CD8-positive, alpha-beta memory T cell (primary cell): ENCODE measurements at regions not wholly inside any gene's neighbourhood (a gene's known extent, or its start where the extent isn't known, plus 50 kb on each side); places are given as distances from the start of the nearest gene placed in this dataset.
"Not testable (repeated sequence)": the region's sequence is repeated elsewhere in the genome, so short reads cannot be mapped to it uniquely, and the experiment has no call there.

ENCODE experiments used
- CTCF ChIA-PET: fragments of 350-600 bp; sonication (Branson Sonifier 250); formaldehyde crosslinking; loops from one replicate; lab custom pipeline; 2021; ENCODE audit warnings: antibody characterized with exemption; lab: Charles Lee
- POLR2A ChIA-PET: fragments of 350-600 bp; sonication (Branson Sonifier 250); formaldehyde crosslinking; loops from one replicate; lab custom pipeline; 2021; ENCODE audit warnings: antibody characterized with exemption; lab: Charles Lee
- DNase-seq, 5 donors: peaks; one replicate each; pipeline versions ENCODE4 v3.0.0 to v3.0.0-alpha.2; 2020 to 2022; ENCODE audit warnings: mixed read lengths in 1 of 5
- H3K27ac ChIP-seq: one replicate; pipeline ENCODE4 v1.7.0; 2013; ENCODE audit warnings: low read depth, mild to moderate bottlenecking, low read length, moderate library complexity
- H3K27me3 ChIP-seq: 2 replicates; pipeline ENCODE4 v1.7.0; 2013; ENCODE audit warnings: low read length, mild to moderate bottlenecking; ENCODE audit not compliant: insufficient read depth, poor library complexity, severe bottlenecking
- H3K36me3 ChIP-seq: 2 replicates; pipeline ENCODE4 v1.7.0; 2013; ENCODE audit warnings: mild to moderate bottlenecking, low read length, moderate library complexity; ENCODE audit not compliant: insufficient read depth
- H3K4me1 ChIP-seq: 2 replicates; pipeline ENCODE4 v1.7.0; 2013; ENCODE audit warnings: mild to moderate bottlenecking, low read length, moderate library complexity; ENCODE audit not compliant: insufficient read depth
- H3K4me3 ChIP-seq: 2 replicates; pipeline ENCODE4 v1.7.0; 2013; ENCODE audit warnings: mild to moderate bottlenecking, low read length
- H3K9me3 ChIP-seq: 2 replicates; pipeline ENCODE4 v1.7.0; 2013; ENCODE audit warnings: mild to moderate bottlenecking, low read length
- H3K27ac Mint-ChIP-seq, 8 donors: one replicate each; pipeline ENCODE4 v1.8.0; 2020 to 2021; ENCODE audit warnings: mixed read lengths in 8 of 8, mild to moderate bottlenecking in 6 of 8, inconsistent platforms in 3 of 8, moderate library complexity in 3 of 8
- H3K27me3 Mint-ChIP-seq, 2 donors: one replicate each; pipeline ENCODE4 v1.8.0; 2020 to 2021; ENCODE audit warnings: mixed read lengths in 2 of 2, mild to moderate bottlenecking in 1 of 2, moderate library complexity in 1 of 2
- H3K36me3 Mint-ChIP-seq, 3 donors: one replicate each; pipeline ENCODE4 v1.8.0; 2020 to 2021; ENCODE audit warnings: mixed read lengths in 3 of 3, inconsistent platforms in 1 of 3, mild to moderate bottlenecking in 1 of 3
- H3K4me1 Mint-ChIP-seq, 3 donors: one replicate each; pipeline ENCODE4 v1.8.0; 2020 to 2021; ENCODE audit warnings: mixed read lengths in 3 of 3, inconsistent platforms in 1 of 3, mild to moderate bottlenecking in 1 of 3
- H3K4me3 Mint-ChIP-seq, 7 donors: one replicate each; pipeline ENCODE4 v1.8.0; 2020 to 2021; ENCODE audit warnings: mixed read lengths in 7 of 7, mild to moderate bottlenecking in 6 of 7, moderate library complexity in 4 of 7, inconsistent platforms in 2 of 7
- H3K9me3 Mint-ChIP-seq, 5 donors: one replicate each; pipeline ENCODE4 v1.8.0; 2020 to 2022; ENCODE audit warnings: mixed read lengths in 5 of 5, mild to moderate bottlenecking in 3 of 5, moderate library complexity in 2 of 5, inconsistent platforms in 1 of 5

- Histone ChIP-seq H3K9me3 (no peaks in the 10 kb centered on the region), H3K36me3 (no peaks in the 10 kb centered on the region), H3K27me3 (no peaks in the 10 kb centered on the region), H3K4me3 (no peak overlapping the region), H3K27ac (no peak overlapping the region), H3K4me1 (no peaks in the 10 kb centered on the region)
- POLR2A ChIA-PET, result no interaction called here
- CTCF ChIA-PET, result no interaction called here
- no peak for DNase-seq
- peaks cover 0 to under 1% (median 0%) of the 10 kb centered on the region in 5 donors for H3K9me3 Mint-ChIP-seq
- no peaks in the 10 kb centered on the region for H3K4me1 Mint-ChIP-seq
- H3K4me3 Mint-ChIP-seq, result no peak overlapping the region
- H3K27me3 Mint-ChIP-seq, result peaks cover 4 to 9% of the 10 kb centered on the region in 2 donors
- H3K36me3 Mint-ChIP-seq, result no peaks in the 10 kb centered on the region
- H3K27ac Mint-ChIP-seq, result no peak overlapping the region
Measured at GRCh38 chr12:127038152-127038551, 1228.8 kb upstream of the TMEM132C start.

- H3K36me3 ChIP-seq, result no peaks in the 10 kb centered on the region
- no peaks in the 10 kb centered on the region for H3K9me3 ChIP-seq
- CTCF ChIA-PET, result no interaction called here
- no peaks in the 10 kb centered on the region for H3K36me3 Mint-ChIP-seq
- POLR2A ChIA-PET, result no interaction called here
- H3K4me3 ChIP-seq, result no peak overlapping the region
- no peaks in the 10 kb centered on the region for H3K27me3 ChIP-seq
- no peak for DNase-seq
- H3K27ac Mint-ChIP-seq, result no peak overlapping the region
- H3K4me3 Mint-ChIP-seq, result no peak overlapping the region
- H3K27me3 Mint-ChIP-seq, result peaks cover 5 to 9% of the 10 kb centered on the region in 2 donors
- H3K27ac ChIP-seq, result no peak overlapping the region
- peaks cover 0 to 1% (median 0%) of the 10 kb centered on the region in 5 donors for H3K9me3 Mint-ChIP-seq
- H3K4me1 ChIP-seq, result no peaks in the 10 kb centered on the region
- H3K4me1 Mint-ChIP-seq, result no peaks in the 10 kb centered on the region
Measured at GRCh38 chr12:127038761-127039160, 1228.2 kb upstream of the TMEM132C start.

GRCh38 chr12:127041985-127042625 lies 1224.9 kb upstream of the TMEM132C start:
- Mint-ChIP-seq H3K9me3 (peaks cover 0 to 1% (median 0%) of the 10 kb centered on the region in 5 donors), H3K4me3 (no peak overlapping the region), H3K36me3 (no peaks in the 10 kb centered on the region), H3K27me3 (peaks cover 5 to 15% of the 10 kb centered on the region in 2 donors), H3K27ac (no peak overlapping the region), H3K4me1 (peaks cover 0 to 3% (median 0%) of the 10 kb centered on the region in 3 donors)
- no peaks in the 10 kb centered on the region for H3K36me3 ChIP-seq
- no peaks in the 10 kb centered on the region for H3K27me3 ChIP-seq
- H3K4me3 ChIP-seq, result no peak overlapping the region
- POLR2A ChIA-PET, result no interaction called here
- H3K27ac ChIP-seq, result no peak overlapping the region
- H3K9me3 ChIP-seq, result no peaks in the 10 kb centered on the region
- CTCF ChIA-PET, result no interaction called here
- H3K4me1 ChIP-seq, result no peaks in the 10 kb centered on the region
- DNase-seq, result no peak

GRCh38 chr12:127043731-127044130 lies 1223.2 kb upstream of the TMEM132C start:
- Histone ChIP-seq H3K27ac (no peak overlapping the region), H3K4me3 (no peak overlapping the region), H3K27me3 (no peaks in the 10 kb centered on the region), H3K9me3 (no peaks in the 10 kb centered on the region), H3K36me3 (no peaks in the 10 kb centered on the region), H3K4me1 (no peaks in the 10 kb centered on the region)
- peaks cover 5 to 18% of the 10 kb centered on the region in 2 donors for H3K27me3 Mint-ChIP-seq
- no peak overlapping the region for H3K4me3 Mint-ChIP-seq
- DNase-seq, result no peak
- no peak overlapping the region for H3K27ac Mint-ChIP-seq
- ChIA-PET POLR2A (no interaction called here), CTCF (no interaction called here)
- no peaks in the 10 kb centered on the region for H3K36me3 Mint-ChIP-seq
- peaks cover 0 to 1% (median 0%) of the 10 kb centered on the region in 5 donors for H3K9me3 Mint-ChIP-seq
- H3K4me1 Mint-ChIP-seq, result peaks cover 0 to 3% (median 0%) of the 10 kb centered on the region in 3 donors

GRCh38 chr12:127044836-127045235 lies 1222.1 kb upstream of the TMEM132C start:
- H3K27me3 ChIP-seq, result no peaks in the 10 kb centered on the region
- Mint-ChIP-seq H3K4me3 (no peak overlapping the region), H3K4me1 (peaks cover 0 to 3% (median 0%) of the 10 kb centered on the region in 3 donors), H3K27ac (no peak overlapping the region), H3K36me3 (no peaks in the 10 kb centered on the region), H3K27me3 (peaks cover 8 to 18% of the 10 kb centered on the region in 2 donors), H3K9me3 (peaks cover 0 to 3% (median 0%) of the 10 kb centered on the region in 5 donors)
- DNase-seq, result no peak
- H3K9me3 ChIP-seq, result no peaks in the 10 kb centered on the region
- ChIA-PET CTCF (no interaction called here), POLR2A (no interaction called here)
- no peaks in the 10 kb centered on the region for H3K4me1 ChIP-seq
- no peak overlapping the region for H3K27ac ChIP-seq
- H3K36me3 ChIP-seq, result no peaks in the 10 kb centered on the region
- no peak overlapping the region for H3K4me3 ChIP-seq

- H3K27me3 ChIP-seq, result no peaks in the 10 kb centered on the region
- no peaks in the 10 kb centered on the region for H3K36me3 ChIP-seq
- H3K27ac Mint-ChIP-seq, result no peak overlapping the region
- no peak for DNase-seq
- no peaks in the 10 kb centered on the region for H3K9me3 ChIP-seq
- CTCF ChIA-PET, result no interaction called here
- peaks cover 0 to 3% (median 0%) of the 10 kb centered on the region in 3 donors for H3K4me1 Mint-ChIP-seq
- H3K4me3 Mint-ChIP-seq, result no peak overlapping the region
- H3K27ac ChIP-seq, result no peak overlapping the region
- POLR2A ChIA-PET, result no interaction called here
- H3K36me3 Mint-ChIP-seq, result no peaks in the 10 kb centered on the region
- peaks cover 0 to 3% (median 0%) of the 10 kb centered on the region in 5 donors for H3K9me3 Mint-ChIP-seq
- H3K27me3 Mint-ChIP-seq, result peaks cover 8 to 18% of the 10 kb centered on the region in 2 donors
- H3K4me3 ChIP-seq, result no peak overlapping the region
- H3K4me1 ChIP-seq, result no peaks in the 10 kb centered on the region
Measured at GRCh38 chr12:127046467-127046866, 1220.5 kb upstream of the TMEM132C start.

- no peaks in the 10 kb centered on the region for H3K9me3 ChIP-seq
- CTCF ChIA-PET, result no interaction called here
- H3K36me3 ChIP-seq, result no peaks in the 10 kb centered on the region
- H3K27ac Mint-ChIP-seq, result no peak overlapping the region
- no peaks in the 10 kb centered on the region for H3K27me3 ChIP-seq
- no peak overlapping the region for H3K4me3 ChIP-seq
- no peak for DNase-seq
- POLR2A ChIA-PET, result no interaction called here
- peaks cover 0 to 3% (median 0%) of the 10 kb centered on the region in 5 donors for H3K9me3 Mint-ChIP-seq
- peaks cover 5 to 12% of the 10 kb centered on the region in 2 donors for H3K27me3 Mint-ChIP-seq
- no peaks in the 10 kb centered on the region for H3K4me1 ChIP-seq
- H3K4me3 Mint-ChIP-seq, result no peak overlapping the region
- H3K36me3 Mint-ChIP-seq, result no peaks in the 10 kb centered on the region
- H3K4me1 Mint-ChIP-seq, result peaks cover 0 to 3% (median 0%) of the 10 kb centered on the region in 3 donors
- no peak overlapping the region for H3K27ac ChIP-seq
Measured at GRCh38 chr12:127048057-127048456, 1218.9 kb upstream of the TMEM132C start.

GRCh38 chr12:127048525-127048924 lies 1218.4 kb upstream of the TMEM132C start:
- H3K4me3 Mint-ChIP-seq, H3K4me1 Mint-ChIP-seq, DNase-seq, CTCF ChIA-PET, H3K27ac ChIP-seq, H3K9me3 Mint-ChIP-seq, H3K36me3 ChIP-seq, H3K27me3 Mint-ChIP-seq, H3K27me3 ChIP-seq, H3K4me1 ChIP-seq, H3K4me3 ChIP-seq, H3K27ac Mint-ChIP-seq, H3K36me3 Mint-ChIP-seq, H3K9me3 ChIP-seq, POLR2A ChIA-PET: not testable (repeated sequence)
